Activated CD4-positive, alpha-beta T cell treated with anti-CD3 and anti-CD28 coated beads, Interleukin-2, amount 10 ng/mL, durations not matched to agents 24 days and 14 days (primary cell): ENCODE measurements at regions not wholly inside any gene's neighbourhood (a gene's known extent, or its start where the extent isn't known, plus 50 kb on each side); places are given as distances from the start of the nearest gene placed in this dataset.

Experiments used
- DNase-seq: peaks from one replicate; pipeline ENCODE4 v3.0.0; 2022
- H3K27ac Mint-ChIP-seq: one replicate; pipeline ENCODE4 v1.8.0; 2022; ENCODE audit warnings: mild to moderate bottlenecking, mixed read lengths
- H3K27me3 Mint-ChIP-seq: one replicate; pipeline ENCODE4 v1.8.0; 2022; ENCODE audit warnings: mixed read lengths
- H3K36me3 Mint-ChIP-seq: one replicate; pipeline ENCODE4 v1.8.0; 2022; ENCODE audit warnings: low read depth, mild to moderate bottlenecking, mixed read lengths
- H3K4me1 Mint-ChIP-seq: one replicate; pipeline ENCODE4 v1.8.0; 2021; ENCODE audit warnings: mixed read lengths
- H3K4me3 Mint-ChIP-seq: one replicate; pipeline ENCODE4 v1.8.0; 2022; ENCODE audit warnings: mild to moderate bottlenecking, moderate library complexity, mixed read lengths
- H3K9me3 Mint-ChIP-seq: one replicate; pipeline ENCODE4 v1.8.0; 2021; ENCODE audit warnings: mixed read lengths
- intact Hi-C: fragments of 100-400 bp; cut with micrococcal nuclease; formaldehyde crosslinking; loops from one replicate; pipeline ENCODE4 v1.15.1; 2023

DNA sequence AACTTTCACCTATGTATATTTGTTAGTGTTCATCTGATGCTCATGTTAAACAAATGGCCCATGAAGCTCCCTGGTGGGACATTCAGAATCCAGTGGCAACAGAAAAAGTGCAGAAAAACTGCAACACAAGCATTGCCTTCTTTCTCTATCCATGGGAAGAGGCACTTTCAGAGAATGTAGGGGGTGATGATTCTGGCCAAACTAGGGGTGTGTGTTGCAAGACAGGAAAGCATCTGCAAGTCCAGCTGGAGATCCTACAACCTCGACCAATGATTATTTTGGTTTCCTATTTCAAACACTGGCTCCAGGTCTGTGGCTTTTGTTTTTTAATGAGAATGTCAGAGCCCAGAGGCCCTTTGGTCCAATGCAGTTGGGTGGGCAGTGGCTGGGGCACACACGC lies 198.7 kb downstream of the CXCL12 start:
- no peak overlapping the region for H3K4me3 Mint-ChIP-seq
- H3K36me3 Mint-ChIP-seq: no peaks in the 10 kb centered on the region

DNA sequence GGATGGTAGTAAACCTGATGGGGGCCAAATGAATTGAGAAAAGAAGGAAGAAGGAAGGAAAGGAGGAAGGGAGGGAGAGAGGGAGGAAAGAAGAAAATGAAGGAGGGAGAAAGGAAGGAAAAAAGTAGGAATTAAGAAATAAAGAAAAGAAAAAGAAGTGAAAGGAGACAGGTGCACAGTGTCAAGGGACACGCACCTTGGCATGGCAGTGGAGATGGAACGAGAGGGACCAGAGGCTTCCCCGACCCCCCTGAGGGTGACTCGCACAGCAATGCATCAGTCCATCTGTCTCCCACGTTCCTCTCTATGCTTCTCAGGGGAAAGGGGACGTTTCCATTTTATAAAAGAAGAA lies 199.6 kb downstream of the CXCL12 start:
- H3K4me1 Mint-ChIP-seq: no peaks in the 10 kb centered on the region
- H3K9me3 Mint-ChIP-seq: no peaks in the 10 kb centered on the region
- H3K4me3 Mint-ChIP-seq: no peak overlapping the region
- no peak for DNase-seq
- H3K27me3 Mint-ChIP-seq: no peaks in the 10 kb centered on the region
- no peaks in the 10 kb centered on the region for H3K36me3 Mint-ChIP-seq
- H3K27ac Mint-ChIP-seq: no peak overlapping the region
- intact Hi-C loops: no loop called here

More for the DNA sequence above, 198.7 kb downstream of the CXCL12 start:
- no peak for DNase-seq
- H3K27ac Mint-ChIP-seq: no peak overlapping the region
- intact Hi-C loops: no loop called here
- no peaks in the 10 kb centered on the region for H3K4me1 Mint-ChIP-seq
- no peaks in the 10 kb centered on the region for H3K9me3 Mint-ChIP-seq
- H3K27me3 Mint-ChIP-seq: no peaks in the 10 kb centered on the region

DNA sequence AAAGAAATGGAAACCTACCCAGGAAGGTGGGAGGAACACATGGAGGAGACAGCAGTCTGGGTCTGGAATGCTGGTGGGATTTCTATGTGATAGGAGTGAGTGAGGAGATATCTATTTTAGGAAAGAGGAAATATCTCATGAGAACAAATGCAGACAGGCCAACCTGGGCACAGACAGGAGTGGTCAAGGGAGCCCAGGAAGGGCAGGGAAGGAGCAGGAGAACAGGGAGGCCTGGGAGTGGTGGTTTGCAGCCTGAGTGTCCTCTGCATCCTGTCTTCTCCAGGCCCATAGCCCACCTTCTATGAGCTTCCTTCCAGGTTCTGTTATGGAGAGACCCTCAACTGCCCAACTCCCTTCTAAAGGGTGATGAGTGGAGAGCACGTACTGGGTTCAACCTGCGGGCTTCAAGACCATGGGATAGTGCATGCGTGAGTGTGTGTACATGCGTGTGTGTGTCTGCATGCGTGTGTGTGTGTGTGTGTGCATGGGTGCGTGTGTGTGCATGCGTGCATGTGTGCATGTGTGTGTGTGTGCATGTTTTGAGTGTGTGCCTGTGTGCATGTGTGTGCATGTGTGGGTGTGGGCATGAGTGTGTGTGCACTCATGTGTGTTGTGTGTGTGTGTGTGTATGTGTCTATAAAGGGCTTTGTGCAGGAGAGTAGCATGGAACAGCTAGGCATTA lies 200.1 kb downstream of the CXCL12 start:
- H3K9me3 Mint-ChIP-seq: no peaks in the 10 kb centered on the region
- H3K27ac Mint-ChIP-seq: no peak overlapping the region
- H3K27me3 Mint-ChIP-seq: no peaks in the 10 kb centered on the region
- H3K4me1 Mint-ChIP-seq: no peaks in the 10 kb centered on the region
- intact Hi-C loops: no loop called here
- no peaks in the 10 kb centered on the region for H3K36me3 Mint-ChIP-seq
- no peak overlapping the region for H3K4me3 Mint-ChIP-seq
- DNase-seq: no peak

DNA sequence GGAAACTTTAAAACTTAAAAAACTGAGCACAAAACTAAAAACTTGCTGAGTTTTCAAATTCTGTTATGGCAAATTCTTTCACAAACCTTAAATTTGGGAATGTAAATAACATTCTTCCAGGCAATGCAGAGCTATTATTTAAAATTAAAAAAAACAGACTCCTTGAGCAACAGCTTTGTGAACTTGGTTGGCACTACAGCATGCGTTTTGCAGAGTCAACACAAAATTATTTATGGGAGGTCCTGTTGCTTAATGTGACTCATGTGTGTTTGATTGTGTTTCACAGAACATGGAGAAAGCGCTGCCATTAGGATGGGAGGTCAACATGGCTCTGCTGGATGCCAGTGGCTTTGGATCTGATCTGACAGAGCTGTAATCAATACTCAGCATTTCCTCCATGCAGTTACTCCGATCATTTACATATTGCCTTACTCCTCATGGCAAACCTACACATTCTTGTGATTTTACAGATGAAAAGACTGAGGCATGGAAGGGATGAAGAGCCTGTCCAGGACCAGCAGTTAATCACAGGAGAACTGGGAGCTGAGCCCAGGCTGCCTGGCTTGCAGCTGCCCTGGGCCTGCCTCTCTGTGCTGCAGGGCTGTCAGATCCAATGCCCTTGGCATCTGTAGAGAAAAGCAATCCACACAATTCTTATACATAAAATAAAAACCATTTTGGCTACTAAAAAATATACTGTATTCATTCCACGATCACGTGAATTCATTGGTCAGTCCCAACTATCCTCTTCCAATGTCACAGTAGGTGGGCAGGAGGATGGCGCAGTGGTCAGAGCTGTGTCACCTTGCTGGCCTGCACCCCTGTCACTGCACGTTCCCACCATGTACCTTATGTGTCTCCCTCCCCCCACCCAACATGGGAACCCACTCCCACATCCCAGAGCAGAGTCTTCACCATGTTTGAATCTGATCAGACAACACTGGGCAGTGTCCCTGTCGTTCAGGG lies 200.9 kb downstream of the CXCL12 start:
- intact Hi-C loops: no loop called here
- Mint-ChIP-seq H3K36me3 (no peaks in the 10 kb centered on the region), H3K27ac (no peak overlapping the region), H3K4me1 (no peaks in the 10 kb centered on the region), H3K4me3 (no peak overlapping the region), H3K27me3 (no peaks in the 10 kb centered on the region), H3K9me3 (no peaks in the 10 kb centered on the region)
- no peak for DNase-seq

DNA sequence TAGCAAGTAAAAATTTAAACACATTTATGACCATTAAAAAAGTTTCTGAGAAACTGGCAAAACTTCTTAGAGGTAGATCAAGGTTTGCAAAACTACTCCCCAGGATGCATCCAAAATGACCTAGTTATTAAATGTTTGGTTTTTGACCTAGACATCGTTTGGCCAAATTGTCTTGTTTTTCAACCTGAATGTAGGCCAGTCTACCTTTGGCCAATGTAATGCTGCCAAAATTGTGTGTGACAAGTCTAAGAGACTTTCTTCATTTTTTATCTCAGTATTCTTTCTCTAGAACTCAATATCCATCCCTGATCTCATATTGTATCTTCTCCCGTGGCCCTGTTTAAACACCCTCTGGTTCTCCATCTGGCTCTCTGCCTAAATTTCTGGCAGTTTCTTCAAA lies 202.0 kb downstream of the CXCL12 start:
- intact Hi-C loops: no loop called here
- H3K4me1 Mint-ChIP-seq: no peaks in the 10 kb centered on the region
- H3K9me3 Mint-ChIP-seq: no peaks in the 10 kb centered on the region
- no peak for DNase-seq
- H3K27me3 Mint-ChIP-seq: no peaks in the 10 kb centered on the region
- H3K4me3 Mint-ChIP-seq: no peak overlapping the region
- no peaks in the 10 kb centered on the region for H3K36me3 Mint-ChIP-seq
- H3K27ac Mint-ChIP-seq: no peak overlapping the region

DNA sequence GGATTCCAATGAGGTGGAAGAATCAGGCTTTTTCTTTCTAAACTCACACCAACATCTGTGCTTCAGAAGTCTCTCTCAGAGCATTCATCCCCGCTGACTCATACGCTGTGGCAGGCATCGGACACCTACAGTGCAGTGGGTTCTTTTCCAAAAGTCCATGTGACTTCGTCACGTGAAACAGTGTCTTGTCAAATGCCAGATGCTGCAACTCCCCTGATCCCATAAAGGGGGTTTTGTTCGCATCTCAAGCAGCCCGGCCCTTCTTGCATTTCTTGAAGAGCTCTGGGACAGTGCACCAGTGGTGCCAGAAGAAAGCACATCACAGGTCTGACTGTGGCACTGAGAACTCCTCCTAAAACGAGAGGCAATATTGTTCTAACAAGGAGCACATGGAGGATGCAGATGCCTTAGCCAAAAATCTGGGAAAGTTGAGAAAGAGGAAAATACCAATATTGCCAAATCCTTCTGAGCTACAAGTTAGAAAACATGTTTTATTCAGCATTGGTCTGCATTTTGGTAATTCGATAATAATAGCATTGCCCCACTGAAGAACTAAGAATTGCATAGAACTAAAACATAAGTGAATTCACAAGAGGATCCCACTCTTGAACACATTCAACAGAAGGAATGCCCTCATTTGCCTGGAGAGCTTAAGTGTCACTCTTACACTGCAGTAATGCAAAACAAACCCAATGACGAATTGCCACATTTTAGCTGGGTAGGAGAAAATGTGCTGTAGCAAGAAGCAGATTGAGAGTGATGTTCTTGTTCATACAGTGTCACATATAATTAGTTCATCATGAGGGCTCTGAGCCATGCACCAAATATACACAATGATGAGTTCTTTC lies 204.4 kb downstream of the CXCL12 start:
- intact Hi-C loops: no loop called here
- Mint-ChIP-seq H3K4me3 (no peak overlapping the region), H3K4me1 (no peaks in the 10 kb centered on the region), H3K36me3 (no peaks in the 10 kb centered on the region), H3K27me3 (no peaks in the 10 kb centered on the region), H3K9me3 (no peaks in the 10 kb centered on the region), H3K27ac (no peak overlapping the region)
- peak; percentile 44 for DNase-seq

DNA sequence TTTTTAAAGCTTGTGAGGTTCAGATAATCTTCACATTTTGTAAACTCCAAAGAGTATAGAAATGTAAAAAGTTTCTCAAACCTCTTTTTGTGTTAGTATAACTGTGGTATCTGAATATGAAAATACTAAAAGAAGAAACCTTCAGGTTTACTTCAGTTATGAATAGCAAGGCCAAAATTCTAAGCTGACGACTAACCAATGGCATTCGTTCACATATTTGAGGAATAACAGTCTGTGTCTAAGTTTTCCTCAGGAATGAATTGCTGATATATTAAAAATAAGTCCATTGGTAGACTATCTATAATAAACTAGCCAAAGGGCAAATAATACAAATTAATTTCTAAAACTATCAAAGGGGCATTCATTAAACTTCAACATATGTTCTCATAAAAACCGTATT lies 206.0 kb downstream of the CXCL12 start:
- H3K9me3 Mint-ChIP-seq: no peaks in the 10 kb centered on the region
- H3K36me3 Mint-ChIP-seq: no peaks in the 10 kb centered on the region
- no peak overlapping the region for H3K27ac Mint-ChIP-seq
- no peak for DNase-seq
- intact Hi-C loops: no loop called here
- H3K4me1 Mint-ChIP-seq: no peaks in the 10 kb centered on the region
- no peak overlapping the region for H3K4me3 Mint-ChIP-seq
- no peaks in the 10 kb centered on the region for H3K27me3 Mint-ChIP-seq

DNA sequence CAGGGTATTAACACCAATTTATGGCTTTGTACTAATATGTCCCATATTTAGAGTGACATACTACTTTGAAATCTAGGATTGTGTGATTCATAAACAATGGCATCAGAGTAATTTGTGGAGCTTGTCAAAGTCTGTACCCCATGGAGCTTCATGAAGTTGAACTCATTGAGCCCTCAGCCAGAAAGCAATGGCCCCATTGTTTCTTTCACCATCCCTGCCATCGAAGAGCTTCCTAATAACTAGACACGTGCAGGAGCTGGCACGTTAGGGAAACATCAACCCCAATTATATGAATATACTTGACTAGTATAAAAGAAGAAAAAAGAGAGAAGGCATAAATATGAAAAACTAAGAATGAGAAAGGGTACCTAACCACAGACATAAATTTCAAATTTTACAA lies 206.6 kb downstream of the CXCL12 start:
- H3K9me3 Mint-ChIP-seq: no peaks in the 10 kb centered on the region
- intact Hi-C loops: no loop called here

DNA sequence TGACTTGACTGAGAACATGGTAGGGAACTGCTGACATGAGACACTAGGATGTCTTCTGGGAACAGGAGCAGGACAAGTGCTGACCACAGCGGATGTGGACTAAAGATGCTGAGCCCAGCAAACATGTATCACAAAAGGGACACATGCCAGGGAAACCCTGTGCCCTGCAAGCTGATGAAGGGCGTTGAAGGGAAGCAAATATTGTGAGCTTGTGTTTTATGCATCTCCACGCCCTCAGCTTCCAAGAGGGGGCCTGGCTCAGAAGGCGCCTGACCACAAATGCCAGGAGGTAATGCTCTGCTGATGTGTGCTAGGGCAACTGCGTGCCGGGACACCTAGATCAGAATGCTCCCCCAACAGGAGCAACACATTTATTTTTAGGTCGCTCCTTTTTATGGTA lies 207.3 kb downstream of the CXCL12 start:
- Mint-ChIP-seq H3K27ac (no peak overlapping the region), H3K4me1 (no peaks in the 10 kb centered on the region), H3K4me3 (no peak overlapping the region), H3K9me3 (no peaks in the 10 kb centered on the region), H3K36me3 (no peaks in the 10 kb centered on the region), H3K27me3 (no peaks in the 10 kb centered on the region)
- peak; percentile 41 for DNase-seq
- intact Hi-C loops: no loop called here

More for the DNA sequence above, 206.6 kb downstream of the CXCL12 start:
- H3K27me3 Mint-ChIP-seq: no peaks in the 10 kb centered on the region
- H3K4me1 Mint-ChIP-seq: no peaks in the 10 kb centered on the region
- DNase-seq: no peak
- H3K4me3 Mint-ChIP-seq: no peak overlapping the region
- H3K27ac Mint-ChIP-seq: no peak overlapping the region
- no peaks in the 10 kb centered on the region for H3K36me3 Mint-ChIP-seq

DNA sequence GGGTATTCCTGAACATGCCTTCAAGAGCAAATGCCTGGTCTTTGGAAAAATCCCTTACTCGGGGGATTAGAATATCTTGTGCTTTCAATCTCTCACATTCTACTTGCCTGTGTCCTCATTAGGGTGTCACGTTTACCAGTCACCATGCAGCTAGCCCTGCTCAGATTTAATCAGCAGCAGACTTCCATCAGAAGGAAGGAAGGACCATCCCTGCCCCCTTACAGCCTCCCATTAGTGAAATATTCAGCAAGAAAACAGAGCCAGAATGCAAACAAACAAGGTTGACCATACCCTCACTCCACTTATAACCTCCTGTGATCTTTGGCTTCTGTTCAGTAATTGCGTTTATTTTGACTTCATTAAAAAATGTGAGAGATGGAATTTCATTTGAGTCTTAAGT lies 208.6 kb downstream of the CXCL12 start:
- Mint-ChIP-seq H3K4me3 (no peak overlapping the region), H3K36me3 (no peaks in the 10 kb centered on the region), H3K27me3 (no peaks in the 10 kb centered on the region), H3K4me1 (no peaks in the 10 kb centered on the region), H3K9me3 (no peaks in the 10 kb centered on the region), H3K27ac (no peak overlapping the region)
- DNase-seq: peak; percentile 37
- intact Hi-C loops: no loop called here

DNA sequence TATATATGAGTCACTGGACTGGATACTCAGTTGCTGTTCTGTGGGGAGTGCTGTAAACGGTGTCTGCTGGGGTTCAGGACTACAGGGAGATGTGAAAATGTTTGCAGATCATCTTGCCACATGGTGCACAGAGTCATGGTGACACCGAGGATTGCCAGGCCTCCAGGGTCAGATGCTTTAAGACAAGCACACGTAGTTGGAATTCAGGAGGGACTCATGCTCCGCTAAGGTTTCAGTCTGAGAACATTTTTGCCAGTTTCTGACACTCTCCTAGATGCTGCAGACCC lies 211.3 kb downstream of the CXCL12 start:
- no peak for DNase-seq
- H3K36me3 Mint-ChIP-seq: no peaks in the 10 kb centered on the region
- no peak overlapping the region for H3K4me3 Mint-ChIP-seq
- H3K9me3 Mint-ChIP-seq: no peaks in the 10 kb centered on the region
- no peaks in the 10 kb centered on the region for H3K4me1 Mint-ChIP-seq
- H3K27ac Mint-ChIP-seq: no peak overlapping the region
- intact Hi-C loops: no loop called here
- no peaks in the 10 kb centered on the region for H3K27me3 Mint-ChIP-seq

DNA sequence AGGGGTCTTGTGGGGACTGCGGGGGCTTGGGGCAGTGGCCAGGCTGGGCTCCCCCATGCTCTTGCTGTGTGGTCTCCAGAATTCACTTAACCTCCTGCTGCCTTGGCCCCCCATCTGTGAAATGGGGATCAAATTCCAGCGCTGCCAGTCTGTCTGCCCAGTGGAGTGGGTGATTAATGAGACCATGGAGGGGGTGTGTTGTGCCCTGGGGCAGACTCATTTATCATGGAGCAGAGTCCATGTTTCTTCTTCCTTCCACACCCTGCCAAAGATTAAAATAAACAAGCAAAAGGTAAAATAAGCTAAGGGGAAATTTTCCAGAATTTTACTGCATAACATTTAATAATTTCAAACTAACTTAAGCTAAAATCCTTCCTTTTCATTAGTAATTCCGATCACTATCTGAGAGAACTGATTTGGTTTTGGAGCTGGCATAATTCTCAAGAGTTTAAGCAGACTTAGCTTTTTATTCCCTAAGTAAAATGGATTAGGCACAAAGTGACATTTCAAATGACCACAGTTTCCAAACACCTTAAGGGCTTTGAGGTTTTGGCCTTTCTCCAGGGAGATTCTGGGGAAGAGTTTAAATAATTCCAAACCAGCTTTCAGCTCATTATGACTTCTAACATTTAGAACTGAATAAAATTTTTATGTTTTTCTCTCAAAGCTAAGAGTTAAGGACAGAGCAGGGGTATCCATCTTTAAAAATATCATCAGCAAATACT lies 211.9 kb downstream of the CXCL12 start:
- intact Hi-C loops: no loop called here
- H3K27me3 Mint-ChIP-seq: no peaks in the 10 kb centered on the region
- no peak overlapping the region for H3K27ac Mint-ChIP-seq
- H3K4me1 Mint-ChIP-seq: no peaks in the 10 kb centered on the region
- H3K9me3 Mint-ChIP-seq: no peaks in the 10 kb centered on the region
- no peaks in the 10 kb centered on the region for H3K36me3 Mint-ChIP-seq
- no peak for DNase-seq
- no peak overlapping the region for H3K4me3 Mint-ChIP-seq

DNA sequence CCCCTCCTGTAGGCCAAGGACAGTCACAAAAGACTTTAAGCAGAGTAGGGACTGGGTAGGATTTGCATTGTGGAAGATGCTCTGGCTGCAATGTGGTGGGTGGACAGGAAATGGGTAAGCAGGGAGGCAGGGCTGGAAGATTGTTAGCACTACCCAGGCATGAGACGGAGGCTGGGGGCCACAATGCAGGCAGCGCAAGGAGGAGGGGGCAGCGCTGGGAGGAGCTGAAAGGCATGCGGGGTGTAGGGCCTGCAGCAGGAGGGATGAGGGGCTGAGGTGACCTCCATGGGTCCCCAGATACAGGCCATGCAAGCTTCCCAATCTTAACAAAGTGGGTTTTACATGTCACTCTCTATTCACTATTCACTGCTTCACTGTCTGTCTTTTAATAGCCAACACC lies 213.1 kb downstream of the CXCL12 start:
- Mint-ChIP-seq H3K4me1 (no peaks in the 10 kb centered on the region), H3K9me3 (no peaks in the 10 kb centered on the region), H3K27me3 (no peaks in the 10 kb centered on the region), H3K4me3 (no peak overlapping the region), H3K36me3 (no peaks in the 10 kb centered on the region), H3K27ac (no peak overlapping the region)
- intact Hi-C loops: no loop called here
- no peak for DNase-seq
